ENCODE measurements at regions not wholly inside any gene's neighbourhood (a gene's known extent, or its start where the extent isn't known, plus 50 kb on each side); places are given as distances from the start of the nearest gene placed in this dataset.

DNA sequence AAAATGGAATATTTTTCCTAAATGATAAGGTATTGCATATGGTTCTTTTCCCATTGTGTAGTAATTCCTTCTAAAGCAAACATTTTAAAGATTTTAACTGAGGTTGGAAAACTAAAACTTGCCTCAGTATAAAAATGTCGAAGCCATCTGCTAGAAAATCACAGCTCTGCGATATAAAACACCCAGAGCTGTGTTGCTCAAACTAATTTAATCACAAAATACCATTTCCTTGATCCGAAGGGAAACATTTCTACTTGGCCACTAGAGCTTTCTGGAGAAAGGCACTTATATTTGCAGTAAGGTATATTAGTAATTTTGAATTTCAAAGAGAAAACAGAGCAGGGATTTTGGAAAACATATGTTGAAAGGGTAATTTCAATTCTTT lies 209.2 kb upstream of the ZNF32 start:
- H3K4me3 ChIP-seq (ENCODE audit: low read length): no peak overlapping the region
- H3K36me3 ChIP-seq (replicated peaks; ENCODE audit: low read depth, low read length): no peaks in the 10 kb centered on the region
- no peaks in the 10 kb centered on the region for H3K27me3 ChIP-seq (ENCODE audit: low read depth, low read length)
- no peaks in the 10 kb centered on the region for H4K20me1 ChIP-seq (ENCODE audit: insufficient read depth, low read length)
- H3K79me2 ChIP-seq (ENCODE audit: low read length): no peaks in the 10 kb centered on the region
- H2AFZ ChIP-seq (ENCODE audit: low read depth, low read length): no peak overlapping the region
- H3K4me1 ChIP-seq (ENCODE audit: low read length): no peaks in the 10 kb centered on the region
- H3K27ac ChIP-seq (ENCODE audit: low read length): no peak overlapping the region
- TF ChIP-seq, protein P1, sequence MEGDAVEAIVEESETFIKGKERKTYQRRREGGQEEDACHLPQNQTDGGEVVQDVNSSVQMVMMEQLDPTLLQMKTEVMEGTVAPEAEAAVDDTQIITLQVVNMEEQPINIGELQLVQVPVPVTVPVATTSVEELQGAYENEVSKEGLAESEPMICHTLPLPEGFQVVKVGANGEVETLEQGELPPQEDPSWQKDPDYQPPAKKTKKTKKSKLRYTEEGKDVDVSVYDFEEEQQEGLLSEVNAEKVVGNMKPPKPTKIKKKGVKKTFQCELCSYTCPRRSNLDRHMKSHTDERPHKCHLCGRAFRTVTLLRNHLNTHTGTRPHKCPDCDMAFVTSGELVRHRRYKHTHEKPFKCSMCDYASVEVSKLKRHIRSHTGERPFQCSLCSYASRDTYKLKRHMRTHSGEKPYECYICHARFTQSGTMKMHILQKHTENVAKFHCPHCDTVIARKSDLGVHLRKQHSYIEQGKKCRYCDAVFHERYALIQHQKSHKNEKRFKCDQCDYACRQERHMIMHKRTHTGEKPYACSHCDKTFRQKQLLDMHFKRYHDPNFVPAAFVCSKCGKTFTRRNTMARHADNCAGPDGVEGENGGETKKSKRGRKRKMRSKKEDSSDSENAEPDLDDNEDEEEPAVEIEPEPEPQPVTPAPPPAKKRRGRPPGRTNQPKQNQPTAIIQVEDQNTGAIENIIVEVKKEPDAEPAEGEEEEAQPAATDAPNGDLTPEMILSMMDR (IDR thresholded peaks at IDR 0.05; ENCODE audit: low read depth, low read length): no peak
- TF ChIP-seq EZH2phosphoT487 (IDR thresholded peaks at IDR 0.05; ENCODE audit: low read depth): no peak
- H3K9me3 ChIP-seq (ENCODE audit: insufficient read depth, low read length): no peaks in the 10 kb centered on the region
- no peak overlapping the region for H3K4me2 ChIP-seq (ENCODE audit: low read length)
- H3K9ac ChIP-seq (ENCODE audit: low read length): no peak overlapping the region

DNA sequence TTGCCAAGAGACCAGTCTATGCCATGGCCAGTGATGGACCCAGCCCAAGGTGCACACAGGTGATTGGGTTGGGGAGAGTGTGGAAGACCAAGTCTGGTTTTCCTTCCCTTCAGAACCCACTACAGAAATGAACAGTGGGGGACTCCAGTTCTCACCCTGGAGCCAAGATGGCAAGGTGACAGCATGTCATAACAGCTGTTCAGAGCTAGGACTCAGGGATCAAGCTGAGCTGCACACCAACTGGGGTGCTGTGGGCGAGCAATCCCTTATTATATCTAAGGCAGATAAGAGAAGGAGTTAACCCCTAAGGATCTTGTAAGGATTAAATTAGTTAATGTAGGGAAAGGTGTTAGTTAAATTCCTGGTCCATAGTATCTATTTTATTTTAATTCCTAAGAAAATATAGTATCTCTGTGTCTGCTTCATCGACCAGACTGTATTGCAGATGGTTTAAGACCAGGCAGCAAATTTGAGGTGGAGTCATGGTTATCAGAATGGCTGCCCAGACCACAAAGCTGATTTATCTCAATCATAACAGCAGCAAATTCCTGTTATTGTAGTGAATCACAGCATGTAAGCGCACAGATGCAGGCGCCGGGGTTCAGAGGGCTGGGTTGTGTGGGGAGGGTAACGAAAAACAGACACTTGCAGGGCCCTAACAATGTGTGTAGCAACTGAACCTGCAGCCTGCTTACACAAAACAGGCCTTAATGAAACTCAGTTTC lies 208.7 kb upstream of the ZNF32 start:
- Histone ChIP-seq H3K27ac (ENCODE audit: low read length) (no peak overlapping the region), H3K9ac (ENCODE audit: low read length) (no peak overlapping the region), H4K20me1 (ENCODE audit: insufficient read depth, low read length) (no peaks in the 10 kb centered on the region)

GRCh38 chr10:43856299-43856698 lies 207.6 kb upstream of the ZNF32 start:
- H3K4me2 ChIP-seq (ENCODE audit: low read length): no peak overlapping the region
- no peaks in the 10 kb centered on the region for H3K27me3 ChIP-seq (ENCODE audit: low read depth, low read length)
- no peaks in the 10 kb centered on the region for H3K4me1 ChIP-seq (ENCODE audit: low read length)
- no peak overlapping the region for H3K9ac ChIP-seq (ENCODE audit: low read length)
- no peak overlapping the region for H3K4me3 ChIP-seq (ENCODE audit: low read length)
- no peaks in the 10 kb centered on the region for H3K9me3 ChIP-seq (ENCODE audit: insufficient read depth, low read length)
- H3K36me3 ChIP-seq (replicated peaks; ENCODE audit: low read depth, low read length): no peaks in the 10 kb centered on the region
- no peak overlapping the region for H2AFZ ChIP-seq (ENCODE audit: low read depth, low read length)
- no peaks in the 10 kb centered on the region for H3K79me2 ChIP-seq (ENCODE audit: low read length)
- H3K27ac ChIP-seq (ENCODE audit: low read length): no peak overlapping the region
- TF ChIP-seq, protein P1 (IDR thresholded peaks at IDR 0.05; ENCODE audit: low read depth, low read length): no peak
- no peak for TF ChIP-seq EZH2phosphoT487 (IDR thresholded peaks at IDR 0.05; ENCODE audit: low read depth)
- no peaks in the 10 kb centered on the region for H4K20me1 ChIP-seq (ENCODE audit: insufficient read depth, low read length)

More for the DNA sequence above, 208.7 kb upstream of the ZNF32 start:
- H3K27me3 ChIP-seq (ENCODE audit: low read depth, low read length): no peaks in the 10 kb centered on the region
- no peaks in the 10 kb centered on the region for H3K9me3 ChIP-seq (ENCODE audit: insufficient read depth, low read length)
- H2AFZ ChIP-seq (ENCODE audit: low read depth, low read length): no peak overlapping the region
- H3K4me3 ChIP-seq (ENCODE audit: low read length): no peak overlapping the region
- TF ChIP-seq, protein P1 (IDR thresholded peaks at IDR 0.05; ENCODE audit: low read depth, low read length): no peak
- TF ChIP-seq EZH2phosphoT487 (IDR thresholded peaks at IDR 0.05; ENCODE audit: low read depth): no peak
- no peaks in the 10 kb centered on the region for H3K79me2 ChIP-seq (ENCODE audit: low read length)
- H3K4me2 ChIP-seq (ENCODE audit: low read length): no peak overlapping the region
- no peaks in the 10 kb centered on the region for H3K4me1 ChIP-seq (ENCODE audit: low read length)
- H3K36me3 ChIP-seq (replicated peaks; ENCODE audit: low read depth, low read length): no peaks in the 10 kb centered on the region

- Histone ChIP-seq H2AFZ (ENCODE audit: low read depth, low read length) (no peak overlapping the region), H4K20me1 (ENCODE audit: insufficient read depth, low read length) (no peaks in the 10 kb centered on the region), H3K27me3 (ENCODE audit: low read depth, low read length) (no peaks in the 10 kb centered on the region), H3K36me3 (replicated peaks; ENCODE audit: low read depth, low read length) (no peaks in the 10 kb centered on the region), H3K27ac (ENCODE audit: low read length) (no peak overlapping the region), H3K4me1 (ENCODE audit: low read length) (no peaks in the 10 kb centered on the region), H3K9ac (ENCODE audit: low read length) (no peak overlapping the region), H3K79me2 (ENCODE audit: low read length) (no peaks in the 10 kb centered on the region), H3K4me3 (ENCODE audit: low read length) (no peak overlapping the region), H3K4me2 (ENCODE audit: low read length) (no peak overlapping the region), H3K9me3 (ENCODE audit: insufficient read depth, low read length) (no peaks in the 10 kb centered on the region)
- TF ChIP-seq, protein P1 (IDR thresholded peaks at IDR 0.05; ENCODE audit: low read depth, low read length): no peak
- TF ChIP-seq EZH2phosphoT487 (IDR thresholded peaks at IDR 0.05; ENCODE audit: low read depth): no peak
Observed at GRCh38 chr10:43855667-43856210, 207.1 kb upstream of the ZNF32 start.
